GM21360 (cell line): ENCODE measurements at regions not wholly inside any gene's neighbourhood (a gene's known extent, or its start where the extent isn't known, plus 50 kb on each side); places are given as distances from the start of the nearest gene placed in this dataset.

ENCODE experiments used
- ATAC-seq: cut with Tn5 transposase; IDR thresholded peaks from one replicate; pipeline ENCODE4 v1.9.1; 2021; ENCODE audit warnings: mild to moderate bottlenecking, moderate library complexity; ENCODE audit not compliant: unreplicated experiment

GRCh38 chr2:234204480-234204879 lies 154.0 kb downstream of the SPP2 start:
- no peak for ATAC-seq

GRCh38 chr2:234203135-234203984 lies 152.9 kb downstream of the SPP2 start:
- ATAC-seq, result no peak

GRCh38 chr2:234202601-234203000 lies 152.1 kb downstream of the SPP2 start:
- ATAC-seq, result no peak

- ATAC-seq, result no peak
Measured at GRCh38 chr2:234199996-234200395, 149.5 kb downstream of the SPP2 start.

- ATAC-seq, result no peak
Measured at GRCh38 chr2:234198976-234199375, 148.5 kb downstream of the SPP2 start.

GRCh38 chr2:234195516-234195915 lies 145.0 kb downstream of the SPP2 start:
- no peak for ATAC-seq

- ATAC-seq, result no peak
Measured at GRCh38 chr2:234193977-234194563, 143.6 kb downstream of the SPP2 start.

GRCh38 chr2:234191819-234192407 lies 141.4 kb downstream of the SPP2 start:
- ATAC-seq, result no peak

- no peak for ATAC-seq
Measured at GRCh38 chr2:234189786-234190300, 139.3 kb downstream of the SPP2 start.

- no peak for ATAC-seq
Measured at GRCh38 chr2:234189230-234189629, 138.7 kb downstream of the SPP2 start.

GRCh38 chr2:234187646-234188174 lies 137.2 kb downstream of the SPP2 start:
- no peak for ATAC-seq

GRCh38 chr2:234181121-234181520 lies 130.6 kb downstream of the SPP2 start:
- no peak for ATAC-seq

GRCh38 chr2:234179031-234179363 lies 128.5 kb downstream of the SPP2 start:
- no peak for ATAC-seq

GRCh38 chr2:234178330-234179030 lies 128.0 kb downstream of the SPP2 start:
- ATAC-seq, result no peak

GRCh38 chr2:234175649-234176048 lies 125.1 kb downstream of the SPP2 start:
- ATAC-seq, result no peak

- ATAC-seq, result no peak
Measured at GRCh38 chr2:234174742-234175141, 124.2 kb downstream of the SPP2 start.

GRCh38 chr2:234172532-234172931 lies 122.0 kb downstream of the SPP2 start:
- ATAC-seq, result no peak

- ATAC-seq, result no peak
Measured at GRCh38 chr2:234172066-234172465, 121.6 kb downstream of the SPP2 start.

- no peak for ATAC-seq
Measured at GRCh38 chr2:234171666-234172065, 121.2 kb downstream of the SPP2 start.

GRCh38 chr2:234169674-234170073 lies 119.2 kb downstream of the SPP2 start:
- no peak for ATAC-seq
